Kidney epithelial cell (primary cell): ENCODE measurements at regions not wholly inside any gene's neighbourhood (a gene's known extent, or its start where the extent isn't known, plus 50 kb on each side); places are given as distances from the start of the nearest gene placed in this dataset.
A peak's percentile ranks its signal among the peaks of the same experiment; 100 is the strongest.

Experiments
- DNase-seq: peaks from one replicate; pipeline ENCODE4 v3.0.0-alpha.2; 2010; ENCODE audit warnings: low read depth
- H3K27me3 ChIP-seq: 2 replicates; pipeline ENCODE4 v1.6.0; 2011; ENCODE audit warnings: low read length; ENCODE audit not compliant: control insufficient read depth, insufficient read depth
- H3K36me3 ChIP-seq: 2 replicates; pipeline ENCODE4 v1.5.1; 2011; ENCODE audit warnings: low read length; ENCODE audit not compliant: control insufficient read depth, insufficient read depth
- H3K4me3 ChIP-seq: 2 replicates; pipeline ENCODE4 v1.5.1; 2011; ENCODE audit warnings: low read depth, mild to moderate bottlenecking, control low read depth, low read length
- CTCF ChIP-seq: IDR thresholded peaks from 2 replicates; pipeline ENCODE4 v1.5.1; 2011; ENCODE audit warnings: mild to moderate bottlenecking, moderate library complexity, low read length, control low read depth, inconsistent platforms; ENCODE audit not compliant: insufficient read depth, poor library complexity, severe bottlenecking

GRCh38 chr1:189510827-189511226 lies 966.8 kb downstream of the BRINP3 start:
- no peak overlapping the region for H3K4me3 ChIP-seq

GRCh38 chr1:189513091-189513490 lies 964.6 kb downstream of the BRINP3 start:
- DNase-seq = peak; percentile 9
- TF ChIP-seq CTCF = no peak

More at GRCh38 chr1:189510827-189511226, 966.8 kb downstream of the BRINP3 start:
- Histone ChIP-seq H3K27me3 (no peaks in the 10 kb centered on the region), H3K36me3 (no peaks in the 10 kb centered on the region)
- no peak for DNase-seq
- no peak for TF ChIP-seq CTCF

DNA sequence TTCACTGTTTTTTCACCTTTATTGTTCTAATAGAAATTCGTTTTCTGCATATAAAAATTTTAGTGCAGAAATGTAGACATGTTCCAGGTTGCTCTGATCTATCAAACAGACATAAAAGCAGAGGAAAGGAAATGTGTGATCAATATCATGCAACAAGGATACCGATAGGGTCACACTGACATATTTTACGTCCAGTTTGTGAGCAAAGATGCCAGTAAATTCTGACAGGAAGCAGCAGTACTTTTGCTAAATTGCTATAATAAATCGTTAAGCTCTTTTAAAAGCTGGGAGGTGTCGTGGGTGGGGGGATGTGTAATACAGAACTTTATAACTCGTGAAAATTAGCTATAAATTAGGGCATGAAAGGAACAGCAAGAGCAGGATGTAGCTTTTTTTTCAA lies 955.2 kb downstream of the BRINP3 start:
- no peak for DNase-seq
- no peak for TF ChIP-seq CTCF
- Histone ChIP-seq H3K27me3 (no peaks in the 10 kb centered on the region), H3K36me3 (no peaks in the 10 kb centered on the region), H3K4me3 (no peak overlapping the region)

More at GRCh38 chr1:189513091-189513490, 964.6 kb downstream of the BRINP3 start:
- Histone ChIP-seq H3K4me3 (no peak overlapping the region), H3K36me3 (no peaks in the 10 kb centered on the region), H3K27me3 (no peaks in the 10 kb centered on the region)

DNA sequence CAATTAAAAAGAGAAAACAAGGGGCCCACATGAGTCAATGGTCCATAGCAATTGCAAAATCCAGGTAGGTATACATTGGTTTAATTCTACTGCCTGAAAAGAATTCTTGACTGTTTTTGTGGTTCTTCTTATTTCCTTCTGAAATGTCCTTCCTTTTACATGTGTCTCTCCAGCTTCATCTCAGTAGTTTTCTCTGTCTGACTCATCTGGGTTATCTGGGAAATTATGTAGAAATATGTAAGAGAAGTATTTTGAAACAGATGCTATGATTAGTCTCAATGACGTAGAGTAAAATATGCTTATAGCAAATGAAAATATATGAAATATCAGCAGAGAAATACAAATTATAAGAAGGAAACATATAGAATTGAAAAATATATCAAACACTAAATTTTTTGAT lies 953.2 kb downstream of the BRINP3 start:
- no peak for DNase-seq
- no peak overlapping the region for H3K4me3 ChIP-seq
- H3K36me3 ChIP-seq = no peaks in the 10 kb centered on the region
- no peaks in the 10 kb centered on the region for H3K27me3 ChIP-seq
- TF ChIP-seq CTCF = no peak

DNA sequence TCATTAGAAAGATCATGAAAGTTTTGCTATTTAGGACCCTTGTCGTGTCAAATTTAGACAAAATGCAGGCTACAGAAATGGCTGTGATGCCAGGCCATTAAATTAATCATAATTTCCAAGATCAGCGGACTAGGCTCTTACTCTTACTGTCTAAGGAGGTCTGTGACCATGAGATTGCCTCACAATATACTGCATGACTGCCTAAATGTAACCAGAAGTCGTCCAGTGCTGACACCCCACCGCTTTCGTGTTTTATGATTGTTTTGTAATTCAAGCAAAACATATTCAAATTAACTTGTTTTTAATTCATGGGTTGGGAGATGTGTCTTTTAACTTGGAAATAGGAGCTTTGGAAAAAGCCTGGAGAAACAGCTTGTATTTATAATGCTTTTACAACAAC lies 947.5 kb downstream of the BRINP3 start:
- TF ChIP-seq CTCF = no peak
- DNase-seq = no peak
- no peaks in the 10 kb centered on the region for H3K27me3 ChIP-seq
- no peak overlapping the region for H3K4me3 ChIP-seq
- no peaks in the 10 kb centered on the region for H3K36me3 ChIP-seq

DNA sequence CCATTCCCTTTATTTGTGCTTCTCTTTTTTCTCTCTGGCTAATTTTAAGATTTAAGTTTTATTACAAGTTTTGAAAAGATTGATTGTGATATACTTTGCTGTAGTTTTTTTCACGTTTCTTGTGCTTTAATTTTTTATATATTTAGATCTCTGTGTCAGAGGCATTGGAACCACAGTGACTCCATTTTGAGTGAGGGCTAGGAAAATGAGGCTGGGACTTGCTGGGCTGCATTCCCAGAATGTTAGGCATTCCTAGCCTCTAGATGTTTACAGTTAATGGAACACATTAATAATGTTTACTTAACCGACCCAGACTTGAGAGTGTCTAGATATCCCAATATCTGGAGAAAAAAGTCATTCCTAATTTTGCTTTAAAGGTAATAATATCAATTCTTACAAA lies 939.4 kb downstream of the BRINP3 start:
- no peak overlapping the region for H3K4me3 ChIP-seq
- no peaks in the 10 kb centered on the region for H3K36me3 ChIP-seq
- DNase-seq = no peak
- TF ChIP-seq CTCF = no peak
- H3K27me3 ChIP-seq = no peaks in the 10 kb centered on the region
